HPDE6-E6E7 (cell line): ENCODE measurements at regions not wholly inside any gene's neighbourhood (a gene's known extent, or its start where the extent isn't known, plus 50 kb on each side); places are given as distances from the start of the nearest gene placed in this dataset.
A peak's percentile ranks its signal among the peaks of the same experiment; 100 is the strongest.
"Not testable (repeated sequence)": the region's sequence is repeated elsewhere in the genome, so short reads cannot be mapped to it uniquely, and the experiment has no call there.

Source experiments
- DNase-seq: peaks from one replicate; pipeline ENCODE4 v3.0.0; 2011; ENCODE audit warnings: missing footprints; ENCODE audit errors: extremely low spot score

DNA sequence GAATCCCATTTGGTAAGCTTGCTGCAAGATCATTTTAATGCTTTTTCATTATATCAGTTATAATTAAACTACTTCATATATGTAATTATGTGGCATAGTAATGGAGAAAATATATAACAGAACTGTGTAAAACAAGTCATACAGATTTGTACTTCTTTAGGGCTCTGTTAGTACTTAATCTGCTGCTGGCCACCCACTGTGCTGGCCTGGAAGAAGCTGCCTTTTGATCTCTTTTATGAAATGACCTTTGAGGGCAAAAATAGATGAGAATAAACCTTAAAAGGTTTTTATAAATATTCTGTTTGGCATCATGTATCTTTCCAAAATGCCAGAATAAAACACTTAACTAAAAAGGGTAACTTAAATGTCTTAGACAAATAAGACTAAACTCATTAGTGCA lies 262.9 kb downstream of the ZIC1 start:
- no peak for DNase-seq

DNA sequence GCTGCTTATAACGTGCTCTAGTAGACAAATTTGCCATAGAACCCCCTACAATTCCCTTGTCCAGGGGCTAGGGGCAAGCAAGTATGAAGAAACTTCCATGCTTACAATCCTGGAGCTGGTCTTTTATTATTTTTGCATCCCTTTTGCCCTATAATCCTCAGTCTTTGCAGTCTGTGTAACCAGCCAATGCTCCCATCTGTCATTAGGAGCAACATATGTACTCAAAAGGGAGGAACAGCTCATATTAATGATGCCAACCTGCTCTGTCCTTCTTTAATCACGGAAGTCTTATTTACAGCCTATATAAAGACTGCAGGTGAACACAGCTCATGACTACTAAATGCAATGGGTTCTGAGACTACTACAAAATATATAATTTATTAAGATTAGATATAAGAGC lies 263.3 kb downstream of the ZIC1 start:
- no peak for DNase-seq

DNA sequence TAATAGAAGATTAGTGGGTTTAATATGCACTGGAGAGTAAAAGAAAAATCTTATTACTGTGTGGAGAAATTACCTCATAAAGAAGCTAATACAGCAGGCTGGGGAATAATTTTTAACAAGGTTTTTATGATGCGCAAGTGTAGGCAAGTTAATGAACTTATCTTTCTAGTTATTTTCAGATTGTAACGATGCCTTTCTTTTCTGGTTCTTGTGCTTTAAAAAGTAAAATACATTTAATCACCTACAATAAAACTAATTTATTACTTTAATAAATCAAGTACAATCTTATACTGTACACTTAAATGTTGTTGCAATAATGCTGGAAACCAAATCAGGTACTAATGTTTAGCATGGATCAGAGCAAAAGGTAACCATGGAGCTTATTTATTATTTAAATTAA lies 266.6 kb downstream of the ZIC1 start:
- DNase-seq, result no peak

DNA sequence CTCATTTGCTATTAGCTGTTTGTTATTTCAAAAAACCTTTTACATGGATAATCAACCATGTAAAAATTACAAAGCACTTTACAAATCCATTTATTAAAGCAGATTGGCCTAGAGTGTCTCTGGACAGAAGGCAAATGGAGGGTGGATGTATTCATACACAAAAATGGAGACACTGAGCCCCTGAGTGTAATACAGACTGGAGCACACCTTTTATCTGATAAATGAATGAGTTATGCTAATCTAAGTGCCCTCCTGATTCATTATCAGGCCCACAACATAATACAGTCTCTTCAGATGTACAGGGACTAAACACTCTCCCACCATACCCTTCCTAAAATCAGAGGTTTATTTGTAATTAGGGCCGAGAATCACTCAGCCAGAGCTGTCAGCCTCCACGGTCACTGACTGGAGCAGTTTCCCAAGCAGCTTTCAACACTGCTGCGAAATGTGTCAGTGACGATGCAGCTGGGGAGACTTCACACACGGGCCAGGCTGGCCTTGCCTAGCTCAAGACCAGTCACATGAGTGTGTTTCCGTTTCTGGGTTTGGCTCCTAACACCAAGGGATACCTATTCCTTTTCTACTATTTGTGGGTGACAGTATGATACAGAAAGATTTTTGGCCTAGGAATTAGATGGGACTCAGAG lies 271.8 kb downstream of the ZIC1 start:
- no peak for DNase-seq

DNA sequence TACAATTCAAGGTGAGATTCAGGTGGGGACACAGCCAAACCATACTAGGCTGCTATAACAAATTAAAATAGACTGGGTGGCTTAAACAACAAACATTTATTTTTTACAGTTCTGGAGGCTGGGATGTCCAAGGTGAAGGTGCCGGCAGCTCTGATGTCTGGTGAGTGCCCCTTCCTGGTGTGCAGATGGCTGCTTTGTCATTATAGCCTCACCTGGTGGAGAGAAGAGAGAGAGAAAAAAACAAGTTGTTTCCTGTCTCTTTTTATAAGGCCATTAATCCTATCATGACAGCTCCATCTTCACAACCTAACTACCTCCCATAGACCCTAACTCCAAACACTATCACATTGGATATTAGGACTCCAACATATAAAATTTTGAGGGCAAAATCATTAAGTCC lies 279.7 kb downstream of the ZIC1 start:
- no peak for DNase-seq

DNA sequence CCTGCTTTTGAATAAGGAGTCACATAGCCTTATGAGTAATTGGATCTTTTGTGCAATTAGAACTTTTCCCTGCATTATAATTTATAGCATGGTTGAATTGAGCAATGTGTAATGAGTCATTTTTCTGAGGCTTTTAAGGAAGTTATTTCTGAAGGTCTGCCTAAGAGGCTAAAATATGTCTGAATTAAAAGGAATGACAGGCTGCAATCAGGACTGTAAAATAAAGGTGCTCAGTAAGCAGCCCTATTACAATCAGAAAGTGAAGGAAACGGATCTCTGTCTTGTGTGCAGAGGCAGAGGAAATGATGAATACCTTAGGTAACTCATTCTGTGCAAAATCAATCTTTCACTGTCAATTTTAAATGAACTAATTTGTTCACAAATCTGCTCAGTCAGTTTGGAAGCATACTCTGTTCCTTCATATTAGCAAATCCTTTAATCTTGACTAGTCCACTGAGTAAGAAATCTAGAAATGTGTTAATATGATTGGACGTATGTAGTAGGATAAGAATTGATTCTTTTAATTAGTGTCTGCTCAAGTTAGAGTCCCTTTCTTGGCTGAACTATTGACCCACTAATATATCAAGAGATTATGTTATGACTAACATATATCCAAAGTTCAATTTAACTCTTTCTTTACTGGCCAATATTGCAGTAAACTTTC lies 290.1 kb downstream of the ZIC1 start:
- DNase-seq, result peak; percentile 41

DNA sequence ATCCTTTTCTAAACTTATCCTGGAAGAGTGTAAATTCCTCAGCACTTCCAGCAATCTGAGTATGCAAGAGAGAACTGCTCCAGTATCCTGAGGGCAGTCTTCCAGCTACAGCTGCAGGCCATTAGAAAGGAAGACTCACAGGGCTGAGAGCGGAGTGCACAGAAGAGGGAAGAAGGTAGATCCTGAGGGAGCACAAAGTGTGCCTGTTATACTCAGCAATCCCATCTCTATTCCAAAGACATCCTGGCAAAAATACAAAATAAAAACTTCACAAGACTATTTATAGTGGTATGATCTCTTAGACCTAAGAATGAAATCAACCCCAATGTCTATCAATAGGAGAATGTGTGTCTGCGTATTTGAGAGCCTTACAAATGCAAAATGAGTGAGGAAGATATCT lies 292.0 kb downstream of the ZIC1 start:
- no peak for DNase-seq

DNA sequence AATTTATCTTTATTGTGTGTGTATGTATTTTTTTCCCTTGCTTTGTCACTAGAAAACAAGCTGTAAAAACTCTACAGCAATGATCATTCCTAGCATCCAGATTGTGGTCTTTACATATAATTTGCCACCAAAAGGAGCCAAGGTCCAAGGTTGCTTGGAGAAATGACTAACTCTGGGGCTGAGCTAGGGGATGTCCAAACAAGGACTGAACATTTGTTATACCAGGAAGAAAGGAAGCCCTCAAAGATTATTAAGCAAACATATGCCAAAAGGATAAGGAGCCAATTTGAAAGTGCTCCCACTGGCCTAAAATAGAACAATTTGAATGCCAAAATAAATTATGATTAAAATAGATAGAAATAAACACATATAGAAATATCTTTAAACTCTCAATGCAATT lies 293.3 kb downstream of the ZIC1 start:
- DNase-seq, result no peak

DNA sequence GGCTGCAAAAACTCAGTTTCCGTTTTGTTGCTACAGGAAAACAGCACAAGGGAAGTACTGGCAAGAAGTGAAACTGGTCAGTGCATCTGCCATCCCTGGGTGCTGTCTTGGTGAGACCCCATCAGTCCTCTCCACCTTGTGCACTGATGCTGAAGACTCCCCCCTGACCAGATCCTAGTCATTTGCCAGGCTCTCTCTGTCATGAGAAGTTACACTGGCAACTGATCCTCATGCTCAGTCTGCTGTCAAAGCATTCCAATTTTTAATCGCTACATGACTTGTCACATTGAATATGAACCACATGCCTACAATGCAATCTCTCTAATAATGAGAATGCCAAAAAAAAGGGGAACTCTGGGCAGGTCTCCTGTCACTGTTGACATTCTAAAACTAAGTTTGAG lies 296.5 kb downstream of the ZIC1 start:
- no peak for DNase-seq

DNA sequence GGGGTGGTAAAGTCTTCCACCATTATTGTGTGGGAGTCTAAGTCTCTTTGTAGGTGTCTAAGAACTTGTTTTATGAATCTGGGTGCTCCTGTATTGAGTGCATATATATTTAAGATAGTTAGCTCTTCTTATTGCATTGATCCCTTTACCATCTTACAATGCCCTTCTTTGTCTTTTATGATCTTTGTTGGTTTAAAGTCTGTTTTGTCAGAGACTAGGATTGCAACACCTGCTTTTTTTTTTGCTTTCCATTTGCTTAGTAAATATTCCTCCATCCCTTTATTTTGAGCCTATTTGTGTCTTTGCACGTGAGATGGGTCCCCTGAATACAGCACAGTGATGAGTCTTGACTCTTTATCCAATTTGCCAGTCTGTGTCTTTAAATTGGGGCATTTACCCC lies 301.6 kb downstream of the ZIC1 start:
- not testable (repeated sequence) for DNase-seq

DNA sequence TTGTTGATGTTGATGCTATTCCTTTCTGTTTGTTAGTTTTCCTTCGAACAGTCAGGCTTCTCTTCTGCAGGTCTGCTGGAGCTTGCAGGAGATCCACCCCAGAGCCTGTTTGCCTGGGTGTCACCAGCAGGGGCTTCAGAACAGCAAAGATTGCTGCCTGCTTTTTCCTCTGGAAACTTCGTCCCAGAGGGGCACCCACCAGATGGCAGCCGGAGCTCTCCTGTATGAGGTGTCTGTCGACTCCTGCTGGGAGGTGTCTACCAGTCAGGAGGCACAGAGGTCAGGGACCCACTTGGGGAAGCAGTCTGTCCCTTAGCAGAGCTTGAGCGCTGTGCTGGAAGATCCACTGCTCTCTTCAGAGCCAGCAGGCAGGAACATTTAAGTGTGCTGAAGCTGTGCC lies 303.2 kb downstream of the ZIC1 start:
- no peak for DNase-seq

DNA sequence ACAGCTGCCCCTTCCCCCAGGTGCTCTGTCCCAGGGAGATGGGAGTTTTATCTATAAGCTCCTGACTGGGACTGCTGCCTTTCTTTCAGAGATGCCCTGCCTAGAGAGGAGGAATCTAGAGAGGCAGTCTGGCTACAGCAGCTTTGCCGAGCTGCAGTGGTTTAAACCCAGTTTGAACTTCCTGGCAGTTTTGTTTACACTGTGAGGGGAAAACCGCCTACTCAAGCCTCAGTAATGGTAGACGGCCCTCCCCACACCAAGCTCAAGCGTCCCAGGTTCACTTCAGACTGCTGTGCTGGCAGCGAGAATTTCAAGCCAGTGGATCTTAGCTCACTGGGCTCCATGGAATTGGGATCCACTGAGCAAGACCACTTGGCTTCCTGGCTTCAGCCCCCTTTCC lies 303.6 kb downstream of the ZIC1 start:
- not testable (repeated sequence) for DNase-seq

DNA sequence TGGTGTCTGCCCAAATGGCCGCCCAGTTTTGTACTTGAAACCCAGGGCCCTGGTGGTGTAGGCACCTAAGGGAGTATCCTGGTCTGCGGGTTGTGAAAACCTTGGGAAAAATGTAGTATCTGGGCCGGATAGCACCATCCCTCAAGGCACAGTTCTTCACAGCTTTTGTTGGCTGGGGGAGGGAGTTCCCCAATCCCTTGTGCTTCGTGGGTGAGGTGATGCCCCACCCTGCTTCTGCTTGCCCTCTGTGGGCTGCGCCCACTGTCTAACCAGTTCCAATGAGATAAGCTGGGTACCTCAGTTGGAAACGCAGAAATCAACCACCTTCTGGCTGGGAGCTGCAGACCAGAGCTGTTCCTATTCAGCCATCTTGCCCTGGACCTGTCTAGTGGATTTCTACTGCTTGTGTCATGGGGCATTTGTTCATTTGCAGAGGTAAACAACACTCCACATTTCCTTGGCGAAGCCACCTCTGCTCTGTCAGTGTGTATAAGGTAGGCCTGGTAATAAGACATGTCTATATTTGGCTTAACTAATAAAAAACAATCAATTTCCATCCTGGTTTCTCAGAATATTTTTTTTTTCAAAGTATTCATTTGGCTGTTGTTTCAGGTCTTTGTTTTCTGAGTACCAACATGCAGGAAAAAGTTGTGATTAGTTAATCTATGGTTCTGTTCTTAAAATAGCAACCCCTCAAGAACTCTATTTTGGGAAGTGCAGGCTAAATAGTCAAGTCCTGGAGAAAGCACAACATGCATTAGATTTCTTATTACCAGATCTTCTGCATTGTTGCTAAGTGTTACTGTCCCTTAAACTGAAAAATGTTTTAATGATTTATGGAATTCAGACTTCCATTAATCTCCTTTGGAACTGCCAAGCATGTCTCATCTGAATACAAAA lies 304.3 kb downstream of the ZIC1 start:
- DNase-seq, result no peak

DNA sequence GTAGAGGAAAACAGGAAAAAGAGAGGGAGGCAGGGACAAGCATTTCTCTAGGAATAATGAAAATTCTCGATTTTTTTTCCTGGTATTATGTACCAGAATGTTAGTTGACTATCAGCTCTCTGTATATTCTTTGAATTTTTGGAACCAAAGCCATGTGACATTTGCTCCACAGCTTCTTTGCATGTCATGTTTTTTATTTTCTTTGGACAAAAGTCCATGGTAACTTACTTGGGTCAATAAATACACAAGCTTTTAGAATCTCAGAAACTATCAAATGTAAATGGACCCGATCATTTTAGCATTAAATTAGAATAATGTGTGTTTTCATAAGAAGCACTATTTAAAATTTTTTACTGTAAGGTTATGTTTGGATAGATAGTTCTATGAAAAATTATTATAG lies 320.5 kb downstream of the ZIC1 start:
- no peak for DNase-seq

DNA sequence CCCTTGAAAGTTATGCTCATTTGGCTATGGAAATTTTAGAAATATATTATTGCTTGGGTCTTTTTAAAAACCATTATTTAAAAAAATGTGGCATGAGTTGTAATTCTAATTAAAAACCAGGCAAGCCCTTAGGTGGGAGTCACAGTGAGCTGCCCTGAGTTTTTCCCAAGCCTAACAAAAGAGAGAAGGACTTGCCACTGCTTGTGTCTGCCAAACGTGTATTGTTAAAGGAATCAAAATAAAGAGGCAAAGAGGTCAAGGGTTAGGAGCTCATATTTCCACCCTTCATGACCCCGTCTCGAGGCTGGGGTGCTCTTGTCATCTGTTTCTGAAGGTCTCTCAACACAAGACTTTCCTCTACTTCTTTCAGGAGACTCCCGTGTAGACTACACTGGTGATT lies 321.1 kb downstream of the ZIC1 start:
- DNase-seq, result no peak

DNA sequence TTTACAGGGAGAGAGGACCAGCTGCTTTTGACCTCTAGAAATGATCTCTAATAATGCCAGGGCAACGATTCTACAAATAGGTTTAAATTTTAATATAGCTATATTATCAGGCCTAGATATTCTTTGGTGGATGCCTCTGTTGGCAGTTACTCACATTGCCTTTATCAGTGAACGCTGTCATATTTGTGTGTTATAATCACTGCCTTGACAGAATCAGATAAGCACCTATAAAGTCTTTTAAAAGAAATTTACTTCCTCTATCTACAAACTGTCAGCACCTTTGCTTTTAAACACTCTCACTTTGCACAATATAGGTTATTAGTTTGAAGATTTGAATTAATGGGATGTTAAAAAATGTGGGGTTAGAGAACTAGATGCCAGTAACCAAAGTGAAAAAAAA lies 324.1 kb downstream of the ZIC1 start:
- DNase-seq, result no peak

DNA sequence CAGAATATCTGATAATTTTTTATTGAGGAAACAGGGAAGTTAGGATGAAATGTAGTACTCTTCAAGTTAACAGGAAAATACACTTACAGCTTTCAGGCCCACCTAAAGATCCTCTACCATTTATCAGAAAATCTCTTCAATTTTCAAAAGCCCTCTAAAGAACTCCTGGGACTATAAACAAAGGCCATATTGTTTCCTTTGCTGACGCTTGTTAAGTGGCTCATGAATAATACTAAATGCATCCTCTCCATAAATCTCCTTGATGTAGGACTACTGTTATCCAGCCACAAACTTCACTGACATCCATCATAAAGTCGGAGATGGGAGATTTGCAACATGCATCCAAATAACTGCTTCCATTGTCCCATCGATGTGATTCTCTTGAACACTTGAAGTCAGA lies 326.5 kb downstream of the ZIC1 start:
- no peak for DNase-seq

DNA sequence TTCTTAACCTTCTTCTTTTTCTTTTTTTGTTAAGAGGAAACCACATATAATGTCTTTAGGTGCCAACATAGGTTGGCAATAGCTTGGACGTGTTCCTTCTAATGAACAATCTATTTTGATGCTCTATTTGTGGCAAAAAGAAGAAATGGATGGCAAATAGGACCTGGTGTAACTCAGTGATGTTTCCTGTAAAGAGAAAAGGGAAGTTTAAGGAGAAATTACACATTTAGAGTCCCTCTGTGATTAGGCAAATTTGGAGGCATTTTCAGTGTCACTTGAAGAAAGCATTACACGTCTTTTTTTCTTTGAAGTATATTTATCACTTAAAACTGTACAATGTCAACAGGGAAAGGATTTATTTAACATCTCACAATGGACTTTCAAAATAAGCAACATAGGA lies 327.1 kb downstream of the ZIC1 start:
- DNase-seq, result no peak

DNA sequence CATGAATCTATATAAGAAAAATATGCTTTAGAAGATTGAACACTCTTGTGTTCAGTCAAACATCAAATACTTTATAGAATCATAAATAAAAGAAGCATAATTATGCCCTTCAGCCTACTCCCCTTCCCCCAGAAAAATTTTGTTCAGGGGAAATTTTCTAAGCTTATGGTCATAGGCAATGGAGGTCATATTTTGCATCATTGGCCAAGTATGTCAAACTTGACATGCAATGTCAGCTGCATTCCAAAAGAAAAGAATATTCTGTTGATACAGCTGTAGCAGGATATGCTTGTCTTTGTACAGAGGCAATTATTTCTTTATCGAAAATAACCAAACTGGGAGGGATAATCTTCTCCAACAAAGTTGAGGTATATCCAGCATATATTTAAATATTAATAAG lies 328.2 kb downstream of the ZIC1 start:
- DNase-seq, result no peak

DNA sequence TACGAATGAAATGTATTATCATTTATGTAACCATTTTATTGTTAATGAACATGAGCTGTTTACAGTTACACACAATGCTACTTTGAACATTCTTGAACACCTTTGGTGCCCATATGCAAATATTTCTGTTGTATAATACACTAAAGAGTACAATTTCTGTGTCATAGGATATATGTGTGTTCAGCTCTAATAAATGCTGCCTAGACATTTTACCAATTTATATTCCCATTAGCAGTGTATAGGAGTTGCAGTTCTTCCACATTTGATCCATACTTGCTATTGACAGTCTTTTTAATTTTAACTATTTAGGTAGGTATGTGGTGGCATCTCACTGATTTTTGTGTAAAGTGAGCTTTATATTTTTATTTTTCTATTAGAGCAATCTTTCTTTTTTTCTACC lies 331.8 kb downstream of the ZIC1 start:
- no peak for DNase-seq

DNA sequence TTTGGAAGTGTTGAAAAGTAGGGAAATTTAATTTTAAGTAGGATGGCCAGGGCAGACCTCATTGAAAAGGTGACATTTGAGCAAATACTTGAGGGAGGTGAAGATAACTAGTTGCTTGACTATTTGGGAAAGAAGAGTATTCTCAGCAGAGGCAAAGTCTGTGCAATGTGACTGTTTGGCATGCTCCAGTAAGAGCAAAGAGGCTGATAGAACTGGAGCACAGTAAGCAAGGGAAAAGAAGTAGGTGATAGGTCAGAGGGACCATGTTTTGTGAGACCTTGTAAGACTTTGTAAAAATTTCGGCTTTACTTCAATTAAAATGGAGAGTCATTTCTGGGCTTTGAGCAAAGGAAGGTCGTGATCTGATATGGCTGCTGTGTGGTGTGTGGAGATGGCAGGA lies 335.8 kb downstream of the ZIC1 start:
- DNase-seq, result no peak

DNA sequence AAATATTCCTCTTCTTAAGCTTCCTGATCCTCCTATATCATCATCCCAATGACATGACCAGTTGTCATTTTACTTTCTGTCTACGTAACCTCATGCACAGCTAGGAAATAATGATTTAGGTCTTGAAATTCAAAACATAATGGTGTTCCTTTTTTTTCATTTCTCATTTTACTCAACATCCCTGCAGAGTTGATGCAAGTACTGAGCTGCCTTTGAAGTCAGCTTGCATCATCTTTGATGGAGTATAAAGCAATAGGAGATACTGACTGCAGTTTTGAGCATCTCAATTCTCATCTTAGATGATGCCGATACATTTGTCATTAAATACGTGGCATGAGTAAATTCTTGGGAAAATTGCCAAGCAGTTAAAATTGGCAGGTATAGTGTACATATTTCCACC lies 346.1 kb downstream of the ZIC1 start:
- DNase-seq, result no peak

DNA sequence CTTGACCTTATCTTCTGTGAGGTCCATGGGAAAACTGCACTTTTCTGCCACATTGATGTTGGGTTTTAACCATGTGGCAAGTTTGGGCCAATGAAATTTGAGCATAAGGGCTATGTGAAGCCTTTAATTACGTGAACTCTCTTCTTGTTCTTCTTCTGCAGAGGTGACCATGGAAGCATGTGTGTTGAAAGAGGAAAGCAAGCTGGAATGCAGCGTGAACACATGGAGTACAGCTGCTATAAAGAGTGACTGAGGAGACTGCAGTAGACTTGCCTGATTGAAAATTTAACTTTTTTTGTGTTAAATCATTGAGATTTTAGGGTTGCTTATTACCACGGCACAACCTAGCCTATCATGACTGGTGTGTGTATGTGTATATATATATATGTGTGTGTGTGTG lies 347.3 kb downstream of the ZIC1 start:
- DNase-seq, result no peak
